SK-N-MC (cell line): ENCODE measurements at regions not wholly inside any gene's neighbourhood (a gene's known extent, or its start where the extent isn't known, plus 50 kb on each side); places are given as distances from the start of the nearest gene placed in this dataset.

Experiments
- DNase-seq: peaks from one replicate; pipeline ENCODE4 v3.0.0-alpha.2; 2011; ENCODE audit warnings: low read depth, low spot score
- H3K27ac ChIP-seq: fragments of 200-600 bp; sonication (generic); 2 replicates; pipeline ENCODE4 v1.5.1; 2016; ENCODE audit warnings: mixed run types
- H3K36me3 ChIP-seq: fragments of 200-600 bp; sonication (generic); 2 replicates; pipeline ENCODE4 v1.6.1; 2017; ENCODE audit warnings: antibody characterized with exemption, low read length, mixed read lengths; ENCODE audit not compliant: insufficient read depth
- H3K4me3 ChIP-seq: fragments of 200-600 bp; sonication (generic); 2 replicates; pipeline ENCODE4 v1.5.1; 2016
- H3K9ac ChIP-seq: fragments of 200-600 bp; sonication (generic); 2 replicates; pipeline ENCODE4 v1.8.0; 2017; ENCODE audit warnings: mixed run types, mixed read lengths; ENCODE audit not compliant: insufficient read length
- H3K9me3 ChIP-seq: fragments of 200-600 bp; sonication (generic); 2 replicates; pipeline ENCODE4 v1.6.1; 2017; ENCODE audit warnings: low read depth, mild to moderate bottlenecking, antibody characterized with exemption, low read length, moderate library complexity, mixed read lengths
- EZH2 ChIP-seq: fragments of 200-600 bp; sonication (generic); IDR thresholded peaks from one replicate; pipeline ENCODE4 v1.6.1; 2017; ENCODE audit warnings: antibody characterized with exemption
- FOXP2 ChIP-seq: optimal IDR thresholded peaks from 2 replicates; pipeline ENCODE3; 2011; ENCODE audit warnings: mild to moderate bottlenecking, moderate library complexity; ENCODE audit not compliant: insufficient read depth; ENCODE audit errors: extremely low read length, control extremely low read depth
- POLR2AphosphoS5 ChIP-seq: IDR thresholded peaks from 2 replicates; pipeline ENCODE4 v1.6.1; 2012; ENCODE audit warnings: mild to moderate bottlenecking, low read depth, low read length, borderline replicate concordance

DNA sequence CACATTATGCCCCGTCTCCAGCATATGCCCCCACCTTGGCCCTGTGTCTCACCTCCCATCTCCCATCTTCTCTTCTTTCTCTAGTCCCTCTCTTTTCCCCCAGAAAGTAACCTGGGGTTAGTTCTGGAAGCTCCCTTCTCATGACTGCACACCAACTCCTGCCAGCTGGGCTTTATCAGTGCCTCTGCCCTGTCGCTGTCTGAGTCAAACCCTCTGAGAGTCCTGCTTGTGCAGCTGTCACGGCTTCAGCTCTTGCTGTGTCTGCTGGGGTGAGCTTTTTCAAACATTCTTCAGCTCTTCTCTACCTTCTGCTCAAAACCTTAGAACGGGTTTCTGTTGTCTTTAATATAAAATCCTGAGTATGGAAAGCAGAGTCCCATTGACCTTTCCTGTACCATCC lies 304.5 kb upstream of the B3GAT1 start:
- H3K36me3 ChIP-seq = no peaks in the 10 kb centered on the region
- no peak overlapping the region for H3K27ac ChIP-seq
- no peaks in the 10 kb centered on the region for H3K9me3 ChIP-seq
- TF ChIP-seq FOXP2 (no peak), EZH2 (no peak), POLR2AphosphoS5 (no peak)
- no peak overlapping the region for H3K9ac ChIP-seq
- H3K4me3 ChIP-seq = no peak overlapping the region
- no peak for DNase-seq

DNA sequence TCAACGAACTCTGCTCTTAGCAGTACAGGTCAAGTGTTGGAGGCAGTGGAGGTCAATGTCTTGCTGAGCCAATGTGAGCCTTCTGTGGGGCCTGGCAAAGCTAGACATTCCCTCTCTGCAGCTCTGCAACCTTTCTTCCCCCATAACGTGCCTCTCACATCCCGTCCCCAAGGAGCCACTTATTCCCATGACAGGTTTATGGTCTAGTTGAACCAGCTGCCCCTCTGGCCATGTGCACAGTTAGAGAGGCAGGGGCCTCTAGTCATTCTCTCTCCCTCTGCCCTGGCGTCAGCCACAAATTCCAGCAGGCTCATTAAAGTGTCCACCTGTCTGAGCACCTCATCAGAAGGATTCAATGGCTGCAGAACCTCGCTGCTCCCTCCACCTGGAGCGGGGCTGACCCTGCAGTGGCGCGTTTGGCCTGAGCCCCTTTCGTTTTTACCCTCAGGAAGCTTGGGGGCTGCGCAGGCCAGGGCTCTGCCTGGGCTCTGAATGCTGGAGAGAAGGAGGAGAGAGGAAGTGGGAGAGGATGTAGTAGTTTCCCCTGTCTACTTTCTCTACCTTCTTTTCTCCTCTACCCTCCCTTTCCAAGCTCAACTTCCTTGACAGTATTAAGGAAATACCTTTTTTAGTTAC lies 302.1 kb upstream of the B3GAT1 start:
- no peak for DNase-seq
- no peak overlapping the region for H3K27ac ChIP-seq

DNA sequence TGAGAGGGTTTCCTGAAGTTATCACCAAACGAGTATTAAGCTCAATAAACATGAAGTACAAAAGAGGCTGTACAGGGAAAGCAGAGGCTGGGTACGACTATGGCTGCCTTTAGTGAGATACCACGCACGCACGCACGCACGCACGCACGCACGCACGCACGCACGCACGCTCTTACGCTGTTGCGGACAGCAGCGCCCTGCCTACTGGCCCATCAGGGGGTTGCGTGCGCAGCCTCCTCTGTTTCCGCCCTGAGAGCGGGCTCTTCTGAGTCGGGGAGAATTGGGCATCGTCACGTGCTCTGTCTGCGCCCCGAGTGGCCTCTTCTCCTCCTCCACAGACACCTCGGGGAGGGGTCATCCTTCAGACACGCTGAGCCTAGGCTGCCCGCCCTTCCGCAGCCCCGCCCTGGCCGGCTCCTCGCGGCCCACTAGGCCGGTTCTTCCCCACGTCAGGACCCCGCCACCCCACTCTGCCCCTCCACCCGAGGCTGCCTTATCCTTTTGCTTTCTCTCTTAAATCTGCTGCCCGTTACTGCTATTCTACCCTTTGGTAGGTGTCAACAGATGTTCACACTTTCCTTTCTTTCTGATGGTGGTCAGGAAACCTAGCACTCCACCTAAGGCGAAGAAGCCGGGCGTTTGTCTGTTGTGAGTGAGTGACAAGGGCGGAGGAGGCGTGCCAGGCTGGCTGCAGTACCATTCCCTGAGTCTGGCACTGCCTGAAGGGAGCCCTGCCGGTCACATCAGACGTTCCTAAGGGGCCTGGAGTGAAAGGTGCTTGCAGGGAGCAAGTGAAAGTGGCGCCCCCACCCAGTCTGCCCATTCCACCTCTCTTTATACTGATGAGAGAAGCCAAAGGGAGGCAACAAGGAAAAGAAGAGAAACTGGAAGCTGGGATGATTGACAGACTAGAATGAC lies 300.4 kb upstream of the B3GAT1 start:
- H3K36me3 ChIP-seq = no peaks in the 10 kb centered on the region
- H3K9me3 ChIP-seq = no peaks in the 10 kb centered on the region
- H3K4me3 ChIP-seq = no peak overlapping the region
- no peak for DNase-seq
- no peak for TF ChIP-seq POLR2AphosphoS5
- TF ChIP-seq EZH2 = no peak
- no peak for TF ChIP-seq FOXP2
- no peak overlapping the region for H3K27ac ChIP-seq
- no peak overlapping the region for H3K9ac ChIP-seq

More for the DNA sequence above, 302.1 kb upstream of the B3GAT1 start:
- no peaks in the 10 kb centered on the region for H3K9me3 ChIP-seq
- H3K9ac ChIP-seq = no peak overlapping the region
- TF ChIP-seq EZH2 (no peak), FOXP2 (no peak), POLR2AphosphoS5 (no peak)
- no peaks in the 10 kb centered on the region for H3K36me3 ChIP-seq
- H3K4me3 ChIP-seq = no peak overlapping the region

DNA sequence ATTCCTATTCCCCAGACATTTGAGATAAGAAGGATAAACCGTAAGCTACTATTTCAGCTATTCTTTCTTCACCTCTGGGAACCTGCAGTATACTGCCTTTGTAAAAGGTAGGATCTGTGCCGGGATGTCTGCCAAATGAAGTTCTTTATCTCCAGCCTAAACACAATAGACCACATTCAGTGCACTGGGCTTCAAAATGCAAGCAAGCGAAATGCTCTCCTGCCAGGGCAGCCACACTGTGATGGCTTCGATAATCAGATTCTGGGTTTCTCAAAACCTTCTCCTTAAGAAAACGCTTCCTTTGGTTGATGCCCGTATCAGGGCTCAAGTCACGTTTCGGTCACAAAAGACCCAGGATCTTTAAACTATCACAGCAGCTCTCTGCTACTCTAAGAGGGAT lies 299.5 kb upstream of the B3GAT1 start:
- Histone ChIP-seq H3K27ac (no peak overlapping the region), H3K9ac (no peak overlapping the region), H3K4me3 (no peak overlapping the region), H3K36me3 (no peaks in the 10 kb centered on the region), H3K9me3 (no peaks in the 10 kb centered on the region)
- DNase-seq = no peak
- TF ChIP-seq POLR2AphosphoS5 = no peak
- no peak for TF ChIP-seq EZH2

DNA sequence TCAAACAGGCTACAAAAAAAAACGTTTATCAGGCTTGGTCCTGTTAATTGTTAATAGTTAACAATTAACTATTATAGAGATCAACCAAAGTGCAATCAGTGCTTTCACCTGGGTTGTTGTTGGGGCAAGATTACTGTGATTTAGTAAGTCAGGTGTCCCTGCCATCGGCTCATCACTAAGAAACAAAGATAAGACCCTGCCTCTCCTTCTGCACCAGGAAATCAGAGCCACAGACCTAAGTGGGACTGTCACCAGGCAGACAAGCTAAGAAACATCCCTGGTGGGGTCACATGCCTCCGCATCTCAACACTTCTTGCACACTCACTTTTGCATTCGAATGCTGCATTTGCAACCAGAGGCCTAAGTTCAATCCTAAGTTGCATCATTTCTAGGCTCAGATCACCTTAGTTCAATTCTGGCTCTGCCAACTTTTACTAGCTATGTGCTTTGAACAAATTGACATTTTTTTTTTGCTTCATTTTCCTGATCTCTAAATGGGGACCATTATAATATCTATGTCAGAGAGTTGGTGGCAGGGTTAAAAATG lies 298.9 kb upstream of the B3GAT1 start:
- no peak overlapping the region for H3K4me3 ChIP-seq
- no peak for DNase-seq
- H3K36me3 ChIP-seq = no peaks in the 10 kb centered on the region
- H3K9ac ChIP-seq = no peak overlapping the region
- no peak overlapping the region for H3K27ac ChIP-seq
- TF ChIP-seq EZH2 (no peak), FOXP2 (no peak), POLR2AphosphoS5 (no peak)
- H3K9me3 ChIP-seq = no peaks in the 10 kb centered on the region

DNA sequence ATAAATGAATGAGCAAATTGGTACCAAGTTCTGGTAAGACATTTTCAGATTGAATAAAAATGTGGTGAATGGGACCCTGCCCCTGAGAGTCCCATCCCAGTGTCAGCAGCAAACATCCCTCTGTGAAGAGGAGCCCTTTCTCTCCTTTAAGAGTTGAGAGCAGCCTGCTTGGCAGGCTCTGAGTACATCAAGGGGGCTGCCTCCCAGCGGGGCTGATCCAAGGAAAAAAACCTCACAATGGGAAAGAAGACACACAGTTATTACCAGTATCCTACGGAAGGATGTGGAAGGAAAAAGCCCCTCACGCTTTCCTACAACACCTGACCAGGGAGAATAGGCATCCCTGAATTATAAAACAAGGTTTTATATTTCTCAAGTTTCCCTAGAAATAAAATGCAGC lies 293.8 kb upstream of the B3GAT1 start:
- no peak for DNase-seq
- no peak overlapping the region for H3K4me3 ChIP-seq
- H3K9ac ChIP-seq = no peak overlapping the region
- no peak overlapping the region for H3K27ac ChIP-seq
- TF ChIP-seq FOXP2 (no peak), EZH2 (no peak), POLR2AphosphoS5 (no peak)
- H3K9me3 ChIP-seq = no peaks in the 10 kb centered on the region
- no peaks in the 10 kb centered on the region for H3K36me3 ChIP-seq

DNA sequence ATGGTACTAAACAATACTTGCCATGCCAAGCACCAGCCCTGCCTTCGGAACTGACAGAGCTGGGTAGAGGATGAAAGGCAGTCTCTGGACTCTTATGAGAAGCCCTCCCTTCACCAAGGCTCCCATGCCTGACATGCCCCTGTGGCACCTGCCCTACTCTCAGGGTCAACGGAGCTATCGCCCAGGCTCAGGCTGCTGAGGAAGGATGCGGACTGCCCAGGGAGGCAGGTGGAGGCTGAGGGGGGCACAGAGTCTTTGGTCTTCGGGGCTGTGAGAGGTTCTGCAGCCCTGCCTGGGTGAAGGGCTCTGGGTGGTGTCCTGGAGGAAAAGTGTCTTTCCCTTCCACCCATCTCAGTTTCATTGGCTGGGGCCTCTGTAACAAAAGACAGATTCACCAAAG lies 290.8 kb upstream of the B3GAT1 start:
- no peak overlapping the region for H3K4me3 ChIP-seq
- no peaks in the 10 kb centered on the region for H3K9me3 ChIP-seq
- H3K9ac ChIP-seq = no peak overlapping the region
- no peaks in the 10 kb centered on the region for H3K36me3 ChIP-seq
- H3K27ac ChIP-seq = no peak overlapping the region
- DNase-seq = no peak
- no peak for TF ChIP-seq EZH2
- no peak for TF ChIP-seq POLR2AphosphoS5
- TF ChIP-seq FOXP2 = no peak

DNA sequence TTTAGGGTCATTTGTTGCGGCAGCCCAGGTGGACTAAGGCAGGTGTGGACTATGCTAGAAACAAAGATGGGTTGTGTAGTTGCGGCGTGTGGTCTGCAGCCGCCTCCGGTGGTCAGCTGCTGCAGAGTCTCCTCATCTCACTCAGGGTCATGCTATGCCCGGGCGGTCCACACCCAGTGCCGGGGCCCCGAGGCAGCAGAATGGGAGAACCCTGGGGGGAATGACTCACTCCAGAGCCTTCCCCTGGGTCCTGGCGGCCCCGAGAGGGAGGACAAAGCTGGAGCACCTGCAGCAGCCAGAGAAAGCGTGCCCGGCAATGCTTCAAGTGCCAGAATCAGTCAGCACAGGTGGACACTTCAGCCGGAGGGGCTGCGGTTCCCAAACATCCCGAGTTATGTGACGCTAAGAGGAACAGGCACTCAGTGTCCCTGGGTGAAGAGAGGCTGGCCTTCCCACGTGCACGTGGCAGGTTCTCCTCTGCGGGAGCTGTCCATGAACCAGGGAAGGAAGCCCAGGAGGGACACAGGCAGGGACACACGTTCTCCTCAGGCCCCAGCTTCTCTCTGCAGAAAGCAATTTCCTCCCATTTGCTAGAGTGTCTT lies 289.6 kb upstream of the B3GAT1 start:
- Histone ChIP-seq H3K36me3 (no peaks in the 10 kb centered on the region), H3K9me3 (no peaks in the 10 kb centered on the region), H3K9ac (no peak overlapping the region), H3K27ac (no peak overlapping the region), H3K4me3 (no peak overlapping the region)
- TF ChIP-seq POLR2AphosphoS5 = no peak
- no peak for TF ChIP-seq FOXP2
- TF ChIP-seq EZH2 = no peak
- DNase-seq = no peak
